ENCODE measurements at regions not wholly inside any gene's neighbourhood (a gene's known extent, or its start where the extent isn't known, plus 50 kb on each side); places are given as distances from the start of the nearest gene placed in this dataset.

DNA sequence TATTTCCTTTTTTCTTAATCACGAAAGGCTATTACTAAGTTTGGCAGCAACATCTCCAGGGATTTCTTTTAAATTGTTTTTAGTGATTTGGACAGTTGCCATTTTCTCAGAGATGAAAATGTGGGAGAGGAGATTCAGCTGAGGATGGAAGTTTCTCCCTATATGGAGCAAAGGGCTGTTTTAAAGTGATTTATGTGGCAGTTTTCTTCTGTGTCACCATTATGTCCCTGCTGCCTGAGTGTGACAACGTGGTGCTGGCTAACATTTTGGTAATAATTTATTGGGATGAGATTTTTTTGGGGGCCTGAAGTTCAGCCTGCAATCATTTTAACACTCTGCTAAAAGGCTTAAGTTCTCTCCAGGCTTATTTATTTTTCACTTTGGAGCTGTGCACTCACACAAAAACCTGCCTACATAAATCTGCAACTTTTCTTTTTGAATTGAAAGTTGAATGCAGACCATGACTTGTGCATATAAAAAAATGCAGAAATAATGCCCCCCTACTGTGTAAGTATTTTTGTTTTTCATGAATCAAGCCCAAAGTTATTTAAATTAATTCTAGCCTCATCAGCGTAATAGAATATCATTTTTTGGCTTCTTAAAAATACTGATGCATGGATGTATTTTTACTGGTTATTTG lies 210.9 kb downstream of the ZIC1 start:
- TF ChIP-seq POLR2A (IDR thresholded peaks at IDR 0.05) (no peak), POLR2AphosphoS5 (IDR thresholded peaks at IDR 0.05; ENCODE audit: insufficient read depth in 1 of 2, low read depth in 1 of 2) (no peak)
